ENCODE measurements at regions not wholly inside any gene's neighbourhood (a gene's known extent, or its start where the extent isn't known, plus 50 kb on each side); places are given as distances from the start of the nearest gene placed in this dataset.

GRCh38 chr10:79017882-79018520, 50.8 kb upstream of the ZMIZ1 start:
- H3K4me1 ChIP-seq (ENCODE audit: control insufficient read depth in 1 of 2, low read depth in 2 of 2): no peaks in the 10 kb centered on the region
- H3K36me3 ChIP-seq: no peaks in the 10 kb centered on the region
- DNase-seq (ENCODE audit: low spot score) (no peak), ATAC-seq (ENCODE audit: insufficient number of reproducible peaks, low FRiP score, low read depth) (no peak)
- no peaks in the 10 kb centered on the region for H3K27me3 ChIP-seq (replicated peaks; ENCODE audit: insufficient read depth)
- H3K9me3 ChIP-seq: no peaks in the 10 kb centered on the region
- TF ChIP-seq CTCF (IDR thresholded peaks at IDR 0.05): no peak
- H3K27ac ChIP-seq: no peak overlapping the region
- no peak overlapping the region for H3K4me3 ChIP-seq

DNA sequence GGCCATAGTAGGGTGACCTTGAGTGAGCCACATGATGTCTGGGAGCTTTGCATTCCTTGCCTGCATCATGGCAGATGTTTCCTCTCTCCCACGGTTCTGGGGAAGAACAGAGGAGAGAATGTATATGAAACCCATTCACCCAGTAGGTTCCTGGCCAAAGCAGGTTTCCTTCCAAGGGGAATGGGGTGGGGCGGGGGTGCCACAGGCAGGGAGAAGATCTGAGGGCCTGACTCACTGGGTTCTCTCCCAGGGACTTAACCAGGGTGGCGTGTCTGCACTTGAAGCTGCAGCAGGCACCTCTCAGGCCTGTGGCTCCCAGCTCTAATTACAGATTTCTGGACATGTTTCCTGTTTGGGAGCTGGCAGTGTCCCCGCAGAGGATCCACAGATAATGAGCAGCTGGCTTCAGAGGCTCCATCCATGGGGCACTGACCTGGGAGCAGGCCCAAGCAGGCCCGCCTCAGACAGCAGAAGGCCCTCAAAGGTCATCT, 50.2 kb upstream of the ZMIZ1 start:
- no peak overlapping the region for H3K4me3 ChIP-seq
- no peak for TF ChIP-seq CTCF (IDR thresholded peaks at IDR 0.05)
- no peak overlapping the region for H3K27ac ChIP-seq
- H3K36me3 ChIP-seq: no peaks in the 10 kb centered on the region
- ATAC-seq (ENCODE audit: insufficient number of reproducible peaks, low FRiP score, low read depth) (no peak), DNase-seq (ENCODE audit: low spot score) (no peak)
- no peaks in the 10 kb centered on the region for H3K9me3 ChIP-seq
- no peaks in the 10 kb centered on the region for H3K27me3 ChIP-seq (replicated peaks; ENCODE audit: insufficient read depth)
- no peaks in the 10 kb centered on the region for H3K4me1 ChIP-seq (ENCODE audit: control insufficient read depth in 1 of 2, low read depth in 2 of 2)

Data from thoracic aorta (tissue), 2 donors.